Small intestine (tissue), 7 donors: ENCODE measurements at regions not wholly inside any gene's neighbourhood (a gene's known extent, or its start where the extent isn't known, plus 50 kb on each side); places are given as distances from the start of the nearest gene placed in this dataset.
A peak's percentile ranks its signal among the peaks of the same experiment; 100 is the strongest.

ENCODE experiments used
- DNase-seq, 2 donors: peaks; one replicate each; pipeline versions ENCODE4 v3.0.0 to v3.0.0-alpha.2; 2013
- FAIRE-seq: peaks from 2 replicates; lab custom pipeline; 2012; peaks lifted over from hg19 to GRCh38; lab: Jason Lieb, UNC
- H3K27ac ChIP-seq, 3 donors: one replicate each; pipeline ENCODE4 v1.5.1; 2013; ENCODE audit warnings: low read length in 2 of 3, mild to moderate bottlenecking in 2 of 3, control low read depth in 1 of 3, inconsistent platforms in 1 of 3, low read depth in 1 of 3, moderate library complexity in 1 of 3
- H3K27me3 ChIP-seq, 3 donors: one replicate each; pipeline ENCODE4 v1.6.1; 2013; ENCODE audit warnings: low read length in 3 of 3, inconsistent platforms in 1 of 3; ENCODE audit not compliant: control insufficient read depth in 3 of 3, insufficient read depth in 3 of 3
- H3K36me3 ChIP-seq, 3 donors: one replicate each; pipeline ENCODE4 v1.6.1; 2013; ENCODE audit warnings: low read length in 3 of 3, inconsistent platforms in 1 of 3, low read depth in 1 of 3, mild to moderate bottlenecking in 1 of 3, moderate library complexity in 1 of 3; ENCODE audit not compliant: control insufficient read depth in 3 of 3, insufficient read depth in 2 of 3
- H3K4me1 ChIP-seq, 3 donors: one replicate each; pipeline ENCODE4 v1.6.1; 2013; ENCODE audit warnings: low read length in 2 of 3, inconsistent platforms in 1 of 3, low read depth in 1 of 3, mild to moderate bottlenecking in 1 of 3, moderate library complexity in 1 of 3; ENCODE audit not compliant: control insufficient read depth in 3 of 3, insufficient read depth in 2 of 3
- H3K4me3 ChIP-seq, 3 donors: one replicate each; pipeline ENCODE4 v1.5.1; 2013; ENCODE audit warnings: low read length in 3 of 3, control low read depth in 1 of 3, inconsistent platforms in 1 of 3, low read depth in 1 of 3, mild to moderate bottlenecking in 1 of 3, moderate library complexity in 1 of 3
- H3K9me3 ChIP-seq, 2 donors: one replicate each; pipeline ENCODE4 v1.6.1; 2013; ENCODE audit warnings: low read depth in 1 of 2, low read length in 1 of 2; ENCODE audit not compliant: control insufficient read depth in 2 of 2, insufficient read depth in 1 of 2
- WGBS, 3 donors: extraction: QIAGEN DNeasy Blood & Tissue Kit; methylation state at CpG; one replicate each; pipeline ENCODE4 v1.1.7; 2013; 5-methylcytosine and 5-hydroxymethylcytosine counted together
- donor health status: healthy with polysubstance abuse.
- donor health status: control.
- donor health status: control.
- donor health status: Bipolar disorder and iron deficiency.
- donor health status: healthy.

- H3K4me1 ChIP-seq, result no peaks in the 10 kb centered on the region
- 67 to 68% (median 68%) methylated on average over 2 of the region's 2 CpGs for WGBS, 3 donors
- H3K27me3 ChIP-seq, result no peaks in the 10 kb centered on the region
- DNase-seq, result no peak
- no peak overlapping the region for H3K4me3 ChIP-seq
- FAIRE-seq, result no peak
- H3K36me3 ChIP-seq, result no peaks in the 10 kb centered on the region
- no peak overlapping the region for H3K27ac ChIP-seq
- peaks cover 0 to 38% of the 10 kb centered on the region in 2 donors for H3K9me3 ChIP-seq
These were observed 1370.3 kb upstream of the CITED2 start for GRCh38 chr6:140744659-140745320.

- Histone ChIP-seq H3K36me3 (no peaks in the 10 kb centered on the region), H3K4me3 (no peak overlapping the region), H3K27ac (no peak overlapping the region), H3K4me1 (no peaks in the 10 kb centered on the region), H3K27me3 (no peaks in the 10 kb centered on the region), H3K9me3 (no peaks in the 10 kb centered on the region)
- DNase-seq (no peak), FAIRE-seq (no peak)
These were observed 1361.8 kb upstream of the CITED2 start for GRCh38 chr6:140736231-140736630.

GRCh38 chr6:140732991-140733390 is 1358.5 kb upstream of the CITED2 start:
- DNase-seq, result no peak
- no peak overlapping the region for H3K4me3 ChIP-seq
- H3K9me3 ChIP-seq, result no peaks in the 10 kb centered on the region
- H3K27me3 ChIP-seq, result no peaks in the 10 kb centered on the region
- no peak for FAIRE-seq
- 70 to 73% (median 71%) methylated on average over 2 of the region's 2 CpGs for WGBS, 3 donors
- no peaks in the 10 kb centered on the region for H3K36me3 ChIP-seq
- H3K4me1 ChIP-seq, result no peaks in the 10 kb centered on the region
- H3K27ac ChIP-seq, result no peak overlapping the region

- no peak for FAIRE-seq
- Histone ChIP-seq H3K27me3 (no peaks in the 10 kb centered on the region), H3K4me3 (no peak overlapping the region), H3K4me1 (no peaks in the 10 kb centered on the region), H3K27ac (no peak overlapping the region), H3K9me3 (no peaks in the 10 kb centered on the region), H3K36me3 (no peaks in the 10 kb centered on the region)
- whole genome bisulfite sequencing, 3 donors, result 86 to 93% (median 89%) methylated on average over 2 of the region's 2 CpGs
- no peak for DNase-seq
These were observed 1357.7 kb upstream of the CITED2 start for GRCh38 chr6:140732155-140732554.

GRCh38 chr6:140731741-140732140 is 1357.3 kb upstream of the CITED2 start:
- FAIRE-seq (peak; percentile 57), DNase-seq (no peak)
- Histone ChIP-seq H3K9me3 (no peaks in the 10 kb centered on the region), H3K4me3 (no peak overlapping the region), H3K36me3 (no peaks in the 10 kb centered on the region), H3K27me3 (no peaks in the 10 kb centered on the region), H3K27ac (no peak overlapping the region), H3K4me1 (no peaks in the 10 kb centered on the region)
- WGBS, 3 donors, result 88 to 95% (median 88%) methylated on average over 3 of the region's 3 CpGs

- H3K9me3 ChIP-seq, result peaks cover 0 to 3% of the 10 kb centered on the region in 2 donors
- no peaks in the 10 kb centered on the region for H3K36me3 ChIP-seq
- DNase-seq (no peak), FAIRE-seq (no peak)
- no peak overlapping the region for H3K27ac ChIP-seq
- H3K27me3 ChIP-seq, result no peaks in the 10 kb centered on the region
- H3K4me1 ChIP-seq, result no peaks in the 10 kb centered on the region
- H3K4me3 ChIP-seq, result no peak overlapping the region
These were observed 1355.1 kb upstream of the CITED2 start for GRCh38 chr6:140729521-140729920.

- Histone ChIP-seq H3K4me1 (no peaks in the 10 kb centered on the region), H3K27me3 (no peaks in the 10 kb centered on the region), H3K36me3 (no peaks in the 10 kb centered on the region), H3K9me3 (peaks cover 0 to 5% of the 10 kb centered on the region in 2 donors), H3K27ac (no peak overlapping the region), H3K4me3 (no peak overlapping the region)
- DNase-seq, result no peak
- FAIRE-seq, result no peak
These were observed 1343.6 kb upstream of the CITED2 start for GRCh38 chr6:140718021-140718420.

- no peaks in the 10 kb centered on the region for H3K27me3 ChIP-seq
- FAIRE-seq (no peak), DNase-seq (no peak)
- H3K27ac ChIP-seq, result no peak overlapping the region
- peaks cover 0 to 5% of the 10 kb centered on the region in 2 donors for H3K9me3 ChIP-seq
- WGBS, 3 donors, result 32 to 50% (median 48%) methylated on average over 1 of the region's 1 CpG
- H3K4me1 ChIP-seq, result no peaks in the 10 kb centered on the region
- H3K4me3 ChIP-seq, result no peak overlapping the region
- H3K36me3 ChIP-seq, result no peaks in the 10 kb centered on the region
These were observed 1339.0 kb upstream of the CITED2 start for GRCh38 chr6:140713495-140713894.

- H3K4me1 ChIP-seq, result no peaks in the 10 kb centered on the region
- H3K36me3 ChIP-seq, result no peaks in the 10 kb centered on the region
- no peaks in the 10 kb centered on the region for H3K27me3 ChIP-seq
- WGBS, 3 donors, result 66 to 75% (median 68%) methylated on average over 3 of the region's 3 CpGs
- H3K4me3 ChIP-seq, result no peak overlapping the region
- DNase-seq (peak in 1 of 2 donors; percentile 3), FAIRE-seq (no peak)
- H3K9me3 ChIP-seq, result peaks cover 0 to 4% of the 10 kb centered on the region in 2 donors
- H3K27ac ChIP-seq, result no peak overlapping the region
These were observed 1336.7 kb upstream of the CITED2 start for GRCh38 chr6:140711019-140711613.
